T47D (cell line): ENCODE measurements at regions not wholly inside any gene's neighbourhood (a gene's known extent, or its start where the extent isn't known, plus 50 kb on each side); places are given as distances from the start of the nearest gene placed in this dataset.
A peak's percentile ranks its signal among the peaks of the same experiment; 100 is the strongest.

Experiments used
- DNase-seq, 2 experiments: peaks; one replicate each; pipeline versions ENCODE4 v3.0.0 to v3.0.0-alpha.2; 2011 to 2012; ENCODE audit warnings: low read depth in 1 of 2, low spot score in 1 of 2
- JUND ChIP-seq: IDR thresholded peaks from 2 replicates; pipeline ENCODE4 v1.6.1; 2012; ENCODE audit warnings: low read depth
- in situ Hi-C: cut with HindIII; loops from 2 replicates; pipeline ENCODE4 v1.10.0; 2016; ENCODE audit warnings: low sequenced_read_pairs, low pct_unique_long_range_greater_than_20kb

- no peak for TF ChIP-seq JUND
- in situ Hi-C loops: no loop called here
- no peak for DNase-seq
These were observed 412.6 kb downstream of the RAPGEF2 start for GRCh38 chr4:159515314-159516025.

- no peak for TF ChIP-seq JUND
- no peak for DNase-seq
- in situ Hi-C loops: no loop called here
These were observed 413.8 kb downstream of the RAPGEF2 start for GRCh38 chr4:159516556-159517140.

DNA sequence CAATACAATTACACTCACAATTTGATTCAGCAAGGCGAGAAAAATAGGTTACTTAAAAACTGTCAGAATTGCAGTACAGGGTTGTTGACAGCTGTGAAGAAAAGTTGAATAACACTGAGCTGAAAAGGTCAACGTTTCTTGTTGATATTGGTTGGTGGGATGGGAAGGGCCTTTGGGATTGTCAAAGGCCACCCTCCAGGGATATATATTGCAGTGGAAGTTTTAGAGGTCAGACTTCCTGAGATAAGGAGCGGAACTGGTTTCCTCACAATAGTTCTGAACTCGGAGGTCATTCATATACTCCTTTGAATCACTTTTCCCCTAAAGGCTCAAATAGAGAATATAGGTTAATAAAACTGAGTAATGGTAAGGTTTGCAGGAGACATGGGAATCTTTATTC is 417.2 kb downstream of the RAPGEF2 start:
- in situ Hi-C loops: no loop called here
- no peak for DNase-seq
- no peak for TF ChIP-seq JUND

GRCh38 chr4:159526172-159526571 is 423.3 kb downstream of the RAPGEF2 start:
- peak in 1 of 2 experiments; percentile 11 for DNase-seq
- no peak for TF ChIP-seq JUND
- in situ Hi-C loops: no loop called here

- no peak for TF ChIP-seq JUND
These were observed 431.8 kb downstream of the RAPGEF2 start for GRCh38 chr4:159534655-159535054.

GRCh38 chr4:159538556-159538955 is 435.7 kb downstream of the RAPGEF2 start:
- TF ChIP-seq JUND: no peak
- DNase-seq: no peak
- in situ Hi-C loops: no loop called here

More at GRCh38 chr4:159534655-159535054, 431.8 kb downstream of the RAPGEF2 start:
- DNase-seq: no peak
- in situ Hi-C loops: no loop called here

DNA sequence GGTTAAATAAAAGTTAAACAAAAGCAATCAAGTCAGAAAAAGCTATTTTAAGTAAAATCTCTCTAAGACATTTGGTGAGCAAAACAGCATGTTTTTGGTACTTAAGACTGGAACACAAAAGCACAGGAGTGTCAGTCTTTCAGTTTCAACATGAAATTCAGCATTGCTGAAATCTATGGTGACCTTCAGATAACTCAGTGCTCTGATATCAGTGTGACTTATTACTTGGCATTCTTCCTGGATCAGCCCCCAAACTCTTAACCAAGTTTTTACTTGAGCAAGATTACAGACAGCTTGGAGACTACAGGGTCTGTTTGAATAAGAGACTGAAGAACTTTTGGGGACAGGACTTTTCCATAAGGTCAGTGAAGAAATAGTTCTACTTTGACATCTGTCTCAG is 437.2 kb downstream of the RAPGEF2 start:
- no peak for DNase-seq
- in situ Hi-C loops: no loop called here
- no peak for TF ChIP-seq JUND

DNA sequence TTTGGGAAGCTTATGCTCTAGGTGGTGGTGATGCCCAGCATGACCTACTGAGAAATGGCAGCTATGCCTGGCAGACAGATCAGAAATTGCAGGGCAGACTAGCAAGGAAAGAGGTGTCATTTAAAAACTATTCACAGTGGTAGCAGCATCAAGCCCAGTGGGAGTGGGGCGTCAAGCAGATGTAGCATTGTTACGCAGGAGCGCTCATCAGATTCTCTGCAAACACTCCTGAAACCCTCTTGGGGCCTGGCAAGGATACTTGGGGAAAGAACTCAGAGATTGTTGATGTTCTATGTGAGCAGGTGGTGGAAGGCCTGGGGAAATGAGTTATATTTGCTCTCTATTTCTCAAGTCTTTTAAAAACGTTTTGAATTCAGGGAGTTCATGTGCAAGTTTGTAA is 437.6 kb downstream of the RAPGEF2 start:
- in situ Hi-C loops: no loop called here
- no peak for DNase-seq
- TF ChIP-seq JUND: no peak

DNA sequence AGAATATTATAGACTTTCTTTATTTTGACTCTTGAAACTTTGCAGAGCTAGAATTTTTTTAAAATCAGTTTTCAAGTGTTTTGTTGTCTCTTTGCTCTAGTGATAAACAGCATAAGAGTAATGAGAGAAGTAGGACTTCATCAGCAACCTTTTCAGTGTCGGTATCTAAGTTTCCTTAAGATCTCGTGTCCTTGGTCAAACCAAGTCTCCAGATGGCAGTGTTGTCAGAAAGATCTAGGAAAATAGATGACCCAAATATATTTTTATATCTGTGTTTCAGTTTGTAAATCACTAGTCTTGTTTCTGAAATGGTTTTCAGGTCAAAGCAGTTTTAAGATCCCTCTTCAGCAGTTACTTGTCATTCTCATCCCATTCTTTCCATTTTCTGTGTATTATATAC is 438.3 kb downstream of the RAPGEF2 start:
- in situ Hi-C loops: no loop called here

DNA sequence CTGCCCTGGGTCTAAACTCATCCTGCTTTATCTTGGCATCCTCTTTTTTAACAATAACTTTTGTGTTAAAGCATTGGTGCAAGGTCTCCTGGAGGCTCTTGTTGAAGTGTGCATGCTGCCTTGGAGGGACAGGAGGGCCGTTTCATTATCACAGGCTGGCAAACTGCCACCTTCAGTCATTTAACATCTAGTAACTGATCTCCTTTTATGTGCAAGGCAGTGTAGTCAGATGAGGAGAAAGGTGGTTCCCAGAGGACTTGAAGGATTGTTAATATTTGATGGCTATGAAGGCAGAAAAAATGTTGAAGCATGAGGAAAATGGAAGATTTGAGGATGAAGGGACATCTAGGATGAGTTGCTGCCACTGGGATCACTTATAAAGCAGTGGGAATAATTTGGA is 439.4 kb downstream of the RAPGEF2 start:
- DNase-seq: peak in 1 of 2 experiments; percentile 18
- no peak for TF ChIP-seq JUND
- in situ Hi-C loops: no loop called here

More for the DNA sequence above, 438.3 kb downstream of the RAPGEF2 start:
- TF ChIP-seq JUND: no peak
- no peak for DNase-seq

GRCh38 chr4:159543831-159544230 is 441.0 kb downstream of the RAPGEF2 start:
- DNase-seq: no peak
- no peak for TF ChIP-seq JUND
- in situ Hi-C loops: no loop called here

DNA sequence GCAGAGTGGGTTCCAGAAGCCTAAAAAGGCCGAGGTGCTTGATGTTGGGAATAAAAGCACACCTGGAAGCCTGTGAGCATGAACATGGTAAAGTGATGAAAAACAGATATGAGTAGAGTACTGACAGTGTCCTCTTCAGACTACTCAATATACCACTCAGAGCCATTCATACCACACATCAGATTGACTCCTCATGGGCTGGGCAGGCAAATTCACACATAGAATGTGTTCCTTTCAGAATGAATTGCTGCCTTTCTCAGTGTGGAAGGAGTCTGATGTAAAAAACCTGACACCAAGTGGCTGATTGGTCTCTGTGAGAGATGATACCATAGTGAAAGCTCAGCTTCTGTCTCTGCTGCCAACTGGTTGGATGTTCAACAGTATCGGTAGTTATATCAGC is 442.7 kb downstream of the RAPGEF2 start:
- DNase-seq: no peak
- in situ Hi-C loops: no loop called here

GRCh38 chr4:159547645-159548308 is 444.9 kb downstream of the RAPGEF2 start:
- DNase-seq: no peak
- TF ChIP-seq JUND: no peak
- in situ Hi-C loops: no loop called here

More for the DNA sequence above, 442.7 kb downstream of the RAPGEF2 start:
- no peak for TF ChIP-seq JUND

GRCh38 chr4:159549098-159549518 is 446.2 kb downstream of the RAPGEF2 start:
- no peak for TF ChIP-seq JUND
- in situ Hi-C loops: no loop called here
- DNase-seq: no peak
